Muscle of leg (tissue), 3 donors: ENCODE measurements at regions not wholly inside any gene's neighbourhood (a gene's known extent, or its start where the extent isn't known, plus 50 kb on each side); places are given as distances from the start of the nearest gene placed in this dataset.

Source experiments
- DNase-seq: peaks from one replicate; pipeline ENCODE4 v3.0.0; 2013
- H3K27ac ChIP-seq: one replicate; pipeline ENCODE4 v1.5.1; 2013; ENCODE audit warnings: mild to moderate bottlenecking, low read length, control low read depth
- H3K27me3 ChIP-seq: one replicate; pipeline ENCODE4 v1.6.1; 2013; ENCODE audit warnings: low read length; ENCODE audit not compliant: control insufficient read depth, insufficient read depth
- H3K36me3 ChIP-seq: one replicate; pipeline ENCODE4 v1.6.1; 2013; ENCODE audit warnings: low read length; ENCODE audit not compliant: control insufficient read depth, insufficient read depth
- H3K4me1 ChIP-seq: one replicate; pipeline ENCODE4 v1.6.1; 2013; ENCODE audit warnings: low read length; ENCODE audit not compliant: control insufficient read depth, insufficient read depth
- H3K4me3 ChIP-seq: one replicate; pipeline ENCODE4 v1.5.1; 2013; ENCODE audit warnings: low read length, control low read depth
- H3K9me3 ChIP-seq: replicated peaks from 2 replicates; pipeline ENCODE4 v1.6.1; 2013; ENCODE audit warnings: low read depth, low read length; ENCODE audit not compliant: control insufficient read depth
- WGBS: methylation state at CpG from one replicate; pipeline ENCODE4 v1.1.5; 2013; ENCODE audit warnings: missing lambda C conversion rate; ENCODE audit not compliant: insufficient coverage; 5-methylcytosine and 5-hydroxymethylcytosine counted together

DNA sequence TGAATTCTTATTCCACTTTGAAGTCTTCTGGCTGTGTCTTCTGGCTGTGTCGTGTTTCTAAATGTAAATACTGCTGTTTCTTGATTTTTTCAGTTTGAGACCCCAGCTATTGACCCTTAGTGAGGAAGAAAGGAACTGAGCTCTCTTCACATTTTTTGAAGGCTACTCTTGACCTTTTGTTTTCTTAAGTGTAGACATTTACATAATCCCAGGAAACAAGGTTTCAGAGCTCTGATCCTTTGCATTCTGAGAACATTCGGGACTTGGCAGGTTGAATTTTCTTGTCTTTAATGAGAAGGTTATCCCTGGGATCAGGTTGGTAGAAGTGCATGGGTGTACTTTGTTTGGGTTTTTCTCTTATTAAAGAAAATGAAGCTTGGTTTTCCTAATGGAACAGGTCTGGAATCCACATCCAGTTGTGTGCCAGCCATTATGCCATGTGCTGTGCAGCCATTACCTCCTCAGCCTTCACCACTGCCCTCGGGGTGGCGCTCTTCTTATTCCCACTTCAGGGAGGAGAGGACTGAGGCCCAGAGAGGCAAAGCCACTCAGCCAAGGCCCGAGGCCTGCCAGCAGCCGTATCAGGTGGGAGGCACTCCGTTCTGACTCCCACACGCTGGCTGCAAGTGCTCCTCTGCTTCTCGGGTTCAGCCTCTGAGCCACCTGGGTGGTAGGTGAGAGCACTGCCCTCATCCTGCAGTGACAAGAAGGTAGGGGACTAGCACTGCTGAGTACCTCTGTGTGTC lies 120.9 kb downstream of the BEGAIN start:
- Histone ChIP-seq H3K4me3 (no peak overlapping the region), H3K4me1 (no peaks in the 10 kb centered on the region), H3K27me3 (peaks cover 4% of the 10 kb centered on the region), H3K9me3 (no peaks in the 10 kb centered on the region), H3K36me3 (no peaks in the 10 kb centered on the region), H3K27ac (no peak overlapping the region)
- WGBS = 79% methylated on average over 3 of the region's 9 CpGs
- no peak for DNase-seq

DNA sequence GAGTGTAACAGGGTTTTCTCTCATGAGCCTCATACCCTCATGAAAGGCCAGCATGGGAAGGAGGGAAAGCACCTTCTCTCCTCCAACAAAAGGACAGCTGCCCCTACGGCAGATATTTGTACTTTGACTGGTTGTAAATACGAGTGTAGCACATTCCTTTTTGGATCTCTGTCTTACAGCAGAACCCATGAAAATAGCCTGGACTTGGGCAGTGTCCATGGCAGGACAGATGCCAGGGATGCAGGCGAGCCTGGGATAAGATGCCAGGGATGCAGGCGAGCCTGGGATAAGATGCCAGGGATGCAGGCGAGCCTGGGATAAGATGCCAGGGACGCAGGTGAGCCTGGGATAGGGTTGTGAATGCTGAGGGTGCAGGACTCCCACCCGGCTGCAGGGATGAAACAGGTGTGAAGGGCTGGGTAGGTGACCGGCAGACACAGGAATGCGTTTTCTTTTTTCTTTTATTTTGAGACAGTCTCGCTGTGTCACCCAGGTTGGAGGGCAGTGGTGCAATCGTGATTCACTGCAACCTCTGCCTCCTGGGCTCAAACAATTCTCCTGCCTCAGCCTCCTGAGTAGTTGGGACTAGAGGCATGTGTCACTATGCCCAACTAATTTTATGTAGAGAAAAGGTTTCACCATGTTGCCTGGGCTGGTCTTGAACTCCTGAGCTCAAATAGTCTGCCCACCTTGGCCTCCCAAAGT lies 120.0 kb downstream of the BEGAIN start:
- H3K36me3 ChIP-seq = no peaks in the 10 kb centered on the region
- no peak for DNase-seq
- H3K9me3 ChIP-seq = no peaks in the 10 kb centered on the region
- peaks cover 4% of the 10 kb centered on the region for H3K27me3 ChIP-seq
- H3K27ac ChIP-seq = no peak overlapping the region
- peaks cover 1% of the 10 kb centered on the region for H3K4me1 ChIP-seq
- H3K4me3 ChIP-seq = no peak overlapping the region
- 57% methylated on average over 6 of the region's 11 CpGs for WGBS

DNA sequence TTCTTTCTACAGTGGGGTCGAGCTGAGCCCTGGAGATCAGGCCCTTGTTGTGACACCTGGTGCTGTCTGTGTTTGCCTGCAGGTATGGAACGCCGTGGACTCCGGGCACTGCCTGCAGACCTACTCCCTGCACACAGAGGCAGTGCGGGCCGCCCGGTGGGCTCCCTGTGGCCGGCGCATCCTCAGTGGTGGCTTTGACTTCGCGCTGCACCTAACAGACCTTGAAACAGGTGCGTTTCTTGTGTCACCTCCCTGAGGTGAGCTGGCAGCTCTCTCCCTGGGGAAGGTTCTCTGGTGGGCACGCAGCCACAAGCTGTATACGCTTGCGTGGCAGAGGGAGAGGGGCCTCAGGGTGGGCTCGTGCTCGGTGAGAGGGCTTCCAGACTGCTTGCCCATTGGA lies 119.3 kb downstream of the BEGAIN start:
- no peak for DNase-seq
- no peaks in the 10 kb centered on the region for H3K36me3 ChIP-seq
- H3K9me3 ChIP-seq = no peaks in the 10 kb centered on the region
- WGBS = 96% methylated on average over 16 of the region's 17 CpGs
- no peak overlapping the region for H3K27ac ChIP-seq
- H3K4me1 ChIP-seq = peaks cover 6% of the 10 kb centered on the region
- no peak overlapping the region for H3K4me3 ChIP-seq
- peaks cover 4% of the 10 kb centered on the region for H3K27me3 ChIP-seq

DNA sequence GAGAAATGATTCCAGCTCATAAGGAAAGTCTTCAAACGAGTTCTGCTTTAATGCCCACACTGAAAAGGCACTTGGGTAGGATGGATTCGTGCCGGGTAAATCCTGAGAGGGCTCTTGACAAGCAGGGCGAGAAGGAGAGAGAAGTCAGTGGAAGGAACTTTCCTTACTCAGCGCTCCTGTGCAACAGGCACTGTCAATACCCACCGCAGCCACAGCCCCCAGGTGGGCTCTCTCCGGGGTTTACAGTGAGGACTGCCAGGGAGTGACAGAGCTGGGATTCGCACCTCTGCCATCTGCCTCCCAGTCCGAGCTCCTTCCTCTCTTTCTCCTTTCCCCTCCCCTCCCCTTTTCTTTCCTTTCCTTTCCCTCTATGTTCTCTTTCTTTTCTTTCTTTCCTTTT lies 118.7 kb downstream of the BEGAIN start:
- H3K4me3 ChIP-seq = no peak overlapping the region
- H3K4me1 ChIP-seq = peaks cover 6% of the 10 kb centered on the region
- peaks cover 4% of the 10 kb centered on the region for H3K27me3 ChIP-seq
- no peak overlapping the region for H3K27ac ChIP-seq
- WGBS = 67% methylated on average over 6 of the region's 9 CpGs
- no peaks in the 10 kb centered on the region for H3K36me3 ChIP-seq
- no peak for DNase-seq
- H3K9me3 ChIP-seq = no peaks in the 10 kb centered on the region

DNA sequence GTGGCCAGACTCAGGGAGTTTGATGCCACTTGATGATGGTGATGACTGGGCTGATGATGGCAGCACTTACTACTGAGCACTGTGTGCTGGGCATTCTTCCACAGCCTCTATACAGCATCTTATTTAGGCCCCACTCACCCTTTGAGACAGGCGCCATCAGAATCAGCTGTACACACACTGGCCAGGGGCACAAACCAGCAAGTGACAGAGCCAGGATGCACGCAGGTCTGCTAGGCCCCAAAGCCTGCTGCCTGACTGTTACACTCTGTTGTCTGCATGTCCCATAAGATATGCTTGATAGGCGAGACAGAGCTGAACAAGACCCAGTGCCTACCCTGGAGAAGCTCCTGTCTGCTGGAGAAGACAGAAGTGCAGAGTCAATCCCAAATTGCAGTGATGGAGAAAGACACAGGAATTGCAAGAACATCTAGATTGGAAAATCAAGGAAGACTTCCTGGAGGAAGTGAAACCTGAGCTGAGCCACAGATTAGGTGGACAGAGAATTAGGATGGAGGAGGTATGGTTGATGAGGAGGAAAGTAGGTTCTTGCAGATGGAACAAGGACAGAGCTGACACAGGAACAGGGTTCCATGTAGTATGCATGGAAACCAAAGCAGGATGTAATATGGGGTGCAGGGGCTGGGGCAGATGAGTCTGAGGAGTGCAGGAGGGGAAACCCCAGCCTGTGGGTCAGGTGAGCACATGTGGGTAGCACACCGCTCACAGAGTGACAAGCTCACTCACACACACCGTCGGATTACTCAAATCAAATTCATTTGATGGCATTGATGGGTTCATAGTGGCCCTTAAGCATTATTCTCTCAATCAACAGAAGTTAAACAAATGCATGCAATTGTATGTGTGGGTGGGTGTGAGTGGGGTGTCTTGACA lies 117.3 kb downstream of the BEGAIN start:
- H3K4me3 ChIP-seq = no peak overlapping the region
- H3K9me3 ChIP-seq = no peaks in the 10 kb centered on the region
- H3K27me3 ChIP-seq = no peaks in the 10 kb centered on the region
- no peaks in the 10 kb centered on the region for H3K36me3 ChIP-seq
- peaks cover 6% of the 10 kb centered on the region for H3K4me1 ChIP-seq
- no peak for DNase-seq
- 94% methylated on average over 3 of the region's 6 CpGs for WGBS
- H3K27ac ChIP-seq = no peak overlapping the region

DNA sequence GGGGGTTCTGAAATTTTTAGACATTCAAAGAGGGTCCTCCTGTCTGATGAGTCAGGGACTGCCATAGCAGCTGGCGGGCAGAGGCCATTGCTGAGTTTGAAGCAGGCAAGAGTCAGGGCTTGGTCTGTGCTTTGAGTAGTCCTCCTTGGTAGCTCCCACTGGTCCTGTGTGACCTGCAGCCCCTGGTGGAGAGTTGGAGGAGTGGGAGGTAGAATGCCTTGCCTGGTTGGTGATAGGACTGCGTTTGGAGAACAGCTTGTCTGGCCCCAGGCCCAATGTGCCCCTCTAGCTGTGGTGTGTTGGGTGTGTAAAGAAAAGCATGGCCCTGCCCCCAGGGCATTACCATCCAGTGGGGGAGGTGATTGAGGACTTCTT lies 116.7 kb downstream of the BEGAIN start:
- Histone ChIP-seq H3K4me1 (peaks cover 6% of the 10 kb centered on the region), H3K27ac (no peak overlapping the region), H3K36me3 (no peaks in the 10 kb centered on the region), H3K9me3 (no peaks in the 10 kb centered on the region), H3K27me3 (no peaks in the 10 kb centered on the region), H3K4me3 (no peak overlapping the region)
- no peak for DNase-seq
- 80% methylated on average over 2 of the region's 2 CpGs for WGBS

DNA sequence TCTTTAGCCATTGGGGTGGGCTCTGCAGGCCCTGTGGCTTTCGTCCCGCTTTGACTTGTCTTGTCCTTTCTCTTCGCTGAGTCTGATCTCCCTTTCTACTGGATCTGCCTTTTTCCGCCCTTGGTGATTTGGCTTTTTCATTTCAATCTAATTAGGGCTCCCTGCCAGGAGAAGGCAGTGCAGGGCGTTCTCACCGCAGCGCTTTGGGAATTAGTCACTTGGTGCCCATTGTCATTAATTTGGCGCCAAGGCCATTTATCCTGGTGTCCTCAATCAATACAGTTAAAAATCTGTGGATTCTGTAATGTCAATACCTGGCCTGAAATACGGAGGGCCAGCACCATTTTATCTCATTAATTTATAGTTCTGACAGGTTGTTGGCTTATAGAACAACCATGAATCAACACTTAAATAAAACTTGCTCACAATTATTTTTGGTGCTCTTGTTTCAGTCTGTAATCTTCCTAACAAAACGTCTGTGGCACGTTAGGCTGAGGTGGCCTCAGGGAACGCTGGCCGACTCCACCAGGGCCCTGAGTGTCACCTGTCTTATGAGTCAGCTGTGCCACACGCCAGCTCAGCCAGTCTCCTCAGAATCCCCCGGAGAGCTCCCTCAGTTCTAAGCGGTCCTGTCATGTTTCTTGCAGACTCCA lies 115.7 kb downstream of the BEGAIN start:
- H3K9me3 ChIP-seq = no peaks in the 10 kb centered on the region
- no peak overlapping the region for H3K4me3 ChIP-seq
- H3K36me3 ChIP-seq = no peaks in the 10 kb centered on the region
- H3K4me1 ChIP-seq = peaks cover 6% of the 10 kb centered on the region
- no peak overlapping the region for H3K27ac ChIP-seq
- 58% methylated on average over 11 of the region's 16 CpGs for whole genome bisulfite sequencing
- peak; percentile 27 for DNase-seq
- no peaks in the 10 kb centered on the region for H3K27me3 ChIP-seq

DNA sequence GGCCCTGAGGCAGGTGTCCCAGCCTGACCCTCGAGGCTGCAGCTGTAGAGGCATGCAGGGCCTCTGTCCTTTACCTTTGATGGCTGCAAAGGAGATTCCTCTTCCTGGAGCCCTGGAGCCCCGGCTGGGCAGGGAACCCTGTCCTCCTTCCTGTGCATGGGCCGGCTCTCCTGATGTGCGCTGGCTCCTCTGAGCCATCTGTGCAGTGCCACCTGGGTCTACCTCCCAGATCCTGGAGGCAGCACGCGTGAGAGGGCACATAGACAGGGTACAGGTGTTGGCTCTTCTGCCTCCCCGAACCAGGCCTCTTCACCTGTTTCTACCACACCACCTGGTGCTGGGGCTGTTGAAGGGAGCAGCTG lies 115.1 kb downstream of the BEGAIN start:
- 60% methylated on average over 4 of the region's 7 CpGs for WGBS
- no peak for DNase-seq
- Histone ChIP-seq H3K36me3 (no peaks in the 10 kb centered on the region), H3K27me3 (no peaks in the 10 kb centered on the region), H3K27ac (no peak overlapping the region), H3K9me3 (no peaks in the 10 kb centered on the region), H3K4me3 (no peak overlapping the region), H3K4me1 (peaks cover 6% of the 10 kb centered on the region)

DNA sequence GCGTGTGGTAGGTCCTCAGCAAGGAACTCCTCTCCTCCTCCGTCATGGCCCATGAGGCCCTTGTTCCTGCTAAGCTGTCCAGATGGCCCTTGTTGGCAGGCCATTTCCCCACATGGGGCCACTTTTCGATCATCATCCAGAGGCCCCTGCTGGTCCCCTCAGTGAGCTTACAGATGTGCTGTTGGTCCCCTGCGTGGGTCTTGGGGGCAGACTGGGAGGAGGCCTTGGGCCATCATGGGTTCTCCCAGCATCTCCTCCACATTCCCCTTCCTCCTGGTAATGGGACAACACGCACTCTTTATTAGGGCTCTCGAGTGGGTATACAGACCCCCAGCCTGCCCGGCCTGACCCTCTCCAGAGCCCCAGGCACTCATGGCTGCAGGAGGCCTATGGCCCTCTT lies 114.7 kb downstream of the BEGAIN start:
- Histone ChIP-seq H3K27me3 (no peaks in the 10 kb centered on the region), H3K4me3 (no peak overlapping the region), H3K9me3 (no peaks in the 10 kb centered on the region), H3K36me3 (no peaks in the 10 kb centered on the region), H3K4me1 (peaks cover 6% of the 10 kb centered on the region), H3K27ac (no peak overlapping the region)
- DNase-seq = no peak
- 84% methylated on average over 5 of the region's 7 CpGs for WGBS

DNA sequence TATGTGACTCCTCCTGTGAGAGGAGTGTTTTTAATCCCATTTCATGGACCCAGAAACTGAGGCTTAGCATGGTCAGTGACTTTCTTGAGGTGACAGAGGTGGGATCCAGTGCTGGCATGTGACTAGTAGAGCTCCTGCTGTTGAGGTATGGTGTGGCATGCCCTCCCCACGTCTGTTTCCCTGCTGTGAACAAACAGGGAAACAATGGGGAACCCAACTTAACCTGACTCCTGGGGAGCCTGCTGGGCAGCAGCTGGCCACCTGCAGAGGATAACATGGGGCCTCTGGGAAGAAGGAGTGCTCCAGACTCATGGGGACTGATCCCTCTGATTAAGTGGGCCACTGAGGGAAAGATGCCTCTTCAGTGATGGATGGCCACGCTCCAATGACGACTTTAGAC lies 114.0 kb downstream of the BEGAIN start:
- Histone ChIP-seq H3K27ac (no peak overlapping the region), H3K4me1 (peaks cover 6% of the 10 kb centered on the region), H3K27me3 (no peaks in the 10 kb centered on the region), H3K4me3 (no peak overlapping the region), H3K9me3 (no peaks in the 10 kb centered on the region), H3K36me3 (no peaks in the 10 kb centered on the region)
- 72% methylated on average over 3 of the region's 3 CpGs for WGBS
- DNase-seq = no peak
